Stomach (tissue), 4 donors: ENCODE measurements at regions not wholly inside any gene's neighbourhood (a gene's known extent, or its start where the extent isn't known, plus 50 kb on each side); places are given as distances from the start of the nearest gene placed in this dataset.

ENCODE experiments used
- CTCF ChIP-seq, 7 experiments: fragments of 450-650 bp in 4 of 7; fragments of 200-600 bp in 3 of 7; sonication (generic) in 3 of 7; IDR thresholded peaks; one replicate each; pipeline ENCODE4 v1.5.1; 2016 to 2019; ENCODE audit warnings: antibody characterized with exemption in 7 of 7, control low read depth in 2 of 7, mild to moderate bottlenecking in 1 of 7
- POLR2A ChIP-seq, 4 donors: fragments of 450-650 bp; IDR thresholded peaks; one replicate each; pipeline ENCODE4 v1.6.1; 2016; ENCODE audit warnings: antibody characterized with exemption in 4 of 4, control low read depth in 2 of 4, mild to moderate bottlenecking in 1 of 4, moderate library complexity in 1 of 4

GRCh38 chr6:44524476-44525227 lies 137.1 kb downstream of the CDC5L start:
- TF ChIP-seq CTCF (IDR thresholded peaks at IDR 0.05), result no peak
- no peak for TF ChIP-seq POLR2A (IDR thresholded peaks at IDR 0.05)
